Sciatic nerve (tissue), 2 donors: ENCODE measurements at regions not wholly inside any gene's neighbourhood (a gene's known extent, or its start where the extent isn't known, plus 50 kb on each side); places are given as distances from the start of the nearest gene placed in this dataset.

ENCODE experiments used
- ATAC-seq: fragments of 200-7000 bp; cut with Tn5 transposase; one replicate; pipeline ENCODE4 v1.9.1; 2020; ENCODE audit warnings: mild to moderate bottlenecking, moderate library complexity
- DNase-seq: peaks from one replicate; pipeline ENCODE4 v3.0.0-alpha.2; 2020; ENCODE audit warnings: low spot score
- intact Hi-C: fragments of 100-400 bp; cut with DNase I; formaldehyde crosslinking; loops from one replicate; pipeline ENCODE4 v1.14.2; 2022
- donor health status: DM: no; HTN: no; CAD: no.
- donor health status: DM: no; HTN: no; CAD: no.

GRCh38 chr17:79461041-79461440, 149.8 kb downstream of the RBFOX3 start:
- no peak for ATAC-seq
- no peak for DNase-seq
- intact Hi-C loops: no loop called here

- intact Hi-C loops: no loop called here
- DNase-seq (no peak), ATAC-seq (no peak)
Observed at GRCh38 chr17:79459846-79460245, 151.0 kb downstream of the RBFOX3 start.

GRCh38 chr17:79459003-79459655, 151.7 kb downstream of the RBFOX3 start:
- ATAC-seq (no peak), DNase-seq (no peak)
- intact Hi-C loops: no loop called here

- intact Hi-C loops: no loop called here
- ATAC-seq (no peak), DNase-seq (no peak)
Observed at GRCh38 chr17:79458356-79458755, 152.5 kb downstream of the RBFOX3 start.

- ATAC-seq: no peak
- intact Hi-C loops: no loop called here
- no peak for DNase-seq
Observed at GRCh38 chr17:79457889-79458288, 153.0 kb downstream of the RBFOX3 start.

GRCh38 chr17:79457376-79457775, 153.5 kb downstream of the RBFOX3 start:
- ATAC-seq: no peak
- intact Hi-C loops: no loop called here

GRCh38 chr17:79455636-79456035, 155.2 kb downstream of the RBFOX3 start:
- no peak for DNase-seq
- intact Hi-C loops: no loop called here
- no peak for ATAC-seq

More at GRCh38 chr17:79457376-79457775, 153.5 kb downstream of the RBFOX3 start:
- DNase-seq: no peak

- DNase-seq (no peak), ATAC-seq (no peak)
- intact Hi-C loops: no loop called here
Observed at GRCh38 chr17:79454826-79455225, 156.0 kb downstream of the RBFOX3 start.

GRCh38 chr17:79453481-79453880, 157.4 kb downstream of the RBFOX3 start:
- DNase-seq (no peak), ATAC-seq (no peak)
- intact Hi-C loops: no loop called here

GRCh38 chr17:79452706-79453105, 158.1 kb downstream of the RBFOX3 start:
- ATAC-seq (no peak), DNase-seq (no peak)
- intact Hi-C loops: no loop called here

- ATAC-seq (no peak), DNase-seq (no peak)
- intact Hi-C loops: no loop called here
Observed at GRCh38 chr17:79451167-79451566, 159.7 kb downstream of the RBFOX3 start.

- intact Hi-C loops: no loop called here
- ATAC-seq (no peak), DNase-seq (no peak)
Observed at GRCh38 chr17:79446399-79447009, 164.3 kb downstream of the RBFOX3 start.

GRCh38 chr17:79444198-79444597, 166.7 kb downstream of the RBFOX3 start:
- ATAC-seq (no peak), DNase-seq (no peak)
- intact Hi-C loops: no loop called here

- DNase-seq: no peak
- intact Hi-C loops: no loop called here
- ATAC-seq: no peak
Observed at GRCh38 chr17:79443026-79443425, 167.8 kb downstream of the RBFOX3 start.

- ATAC-seq: no peak
- DNase-seq: no peak
- intact Hi-C loops: no loop called here
Observed at GRCh38 chr17:79441356-79442160, 169.3 kb downstream of the RBFOX3 start.

GRCh38 chr17:79440251-79440650, 170.6 kb downstream of the RBFOX3 start:
- DNase-seq: no peak
- intact Hi-C loops: no loop called here
- ATAC-seq: no peak

GRCh38 chr17:79439493-79439892, 171.4 kb downstream of the RBFOX3 start:
- ATAC-seq (no peak), DNase-seq (no peak)
- intact Hi-C loops: no loop called here

GRCh38 chr17:79438546-79439334, 172.1 kb downstream of the RBFOX3 start:
- DNase-seq (no peak), ATAC-seq (no peak)
- intact Hi-C loops: no loop called here

GRCh38 chr17:79438058-79438457, 172.8 kb downstream of the RBFOX3 start:
- DNase-seq: no peak
- intact Hi-C loops: no loop called here
- no peak for ATAC-seq

GRCh38 chr17:79437081-79437480, 173.8 kb downstream of the RBFOX3 start:
- DNase-seq (no peak), ATAC-seq (no peak)
- intact Hi-C loops: no loop called here
